ENCODE measurements at regions not wholly inside any gene's neighbourhood (a gene's known extent, or its start where the extent isn't known, plus 50 kb on each side); places are given as distances from the start of the nearest gene placed in this dataset.

- ChIA-PET CTCF (interaction anchor here (0.9 to 1.1 kb wide), 3 partner anchors 81 to 328 kb away, joined by 3 to 4 read pairs (median 4); no protein-coding TSS in a partner anchor), POLR2A (interaction anchor here (1.1 to 1.3 kb wide), 2 partner anchors 80 to 96 kb away, joined by 3 to 5 read pairs; no protein-coding TSS in a partner anchor)
- Mint-ChIP-seq H3K9me3 (no peaks in the 10 kb centered on the region), H3K36me3 (ENCODE audit: low read depth) (no peaks in the 10 kb centered on the region), H3K27ac (no peak overlapping the region), H3K27me3 (no peaks in the 10 kb centered on the region), H3K4me1 (ENCODE audit: low read depth) (peaks cover 75% of the 10 kb centered on the region), H3K4me3 (no peak overlapping the region)
- intact Hi-C loops (cut with DNase I, micrococcal nuclease) = loop anchor here in 1 of 2 experiments (10.0 kb wide), 1 partner anchor 49 kb away; no protein-coding TSS in a partner anchor
- no peak overlapping the region for H3K4me3 ChIP-seq (ENCODE audit: low read length)
- no peak for TF ChIP-seq CTCF (IDR thresholded peaks at IDR 0.05)
- peak in 2 of 14 experiments; percentile 15 to 33 for DNase-seq
- no peak overlapping the region for H3K27ac ChIP-seq (ENCODE audit: low read depth in 1 of 2, low read length in 2 of 2)
- ATAC-seq (ENCODE audit: poor library complexity) = no peak
- H3K4me1 ChIP-seq (ENCODE audit: insufficient read depth, low read length) = peaks cover 66% of the 10 kb centered on the region
- no peaks in the 10 kb centered on the region for H3K36me3 ChIP-seq (ENCODE audit: insufficient read depth, low read length)
- no peaks in the 10 kb centered on the region for H3K9me3 ChIP-seq (ENCODE audit: control insufficient read depth in 1 of 2, insufficient read depth in 1 of 2, low read length in 2 of 2)
- H3K27me3 ChIP-seq (ENCODE audit: control insufficient read depth in 1 of 2, insufficient read depth in 2 of 2, low read length in 2 of 2) = no peaks in the 10 kb centered on the region
These were observed 61.8 kb downstream of the CXCR4 start for GRCh38 chr2:136055929-136056688.

- peaks cover 77% of the 10 kb centered on the region for H3K4me1 ChIP-seq (ENCODE audit: insufficient read depth, low read length)
- H3K36me3 ChIP-seq (ENCODE audit: insufficient read depth, low read length) = no peaks in the 10 kb centered on the region
- ChIA-PET CTCF (interaction anchor here (0.7 kb wide), 1 partner anchor 193 kb away, joined by 3 read pairs; no protein-coding TSS in a partner anchor), POLR2A (interaction anchor here (1.2 kb wide), 1 partner anchor 9 kb away, joined by 3 read pairs; no protein-coding TSS in a partner anchor)
- Mint-ChIP-seq H3K9me3 (no peaks in the 10 kb centered on the region), H3K36me3 (ENCODE audit: low read depth) (no peaks in the 10 kb centered on the region), H3K4me1 (ENCODE audit: low read depth) (peaks cover 87% of the 10 kb centered on the region), H3K27ac (peak overlapping the region; percentile 60), H3K27me3 (no peaks in the 10 kb centered on the region), H3K4me3 (no peak overlapping the region)
- no peak overlapping the region for H3K27ac ChIP-seq (ENCODE audit: low read depth in 1 of 2, low read length in 2 of 2)
- TF ChIP-seq CTCF (IDR thresholded peaks at IDR 0.05) = no peak
- H3K9me3 ChIP-seq (ENCODE audit: control insufficient read depth in 1 of 2, insufficient read depth in 1 of 2, low read length in 2 of 2) = no peaks in the 10 kb centered on the region
- H3K27me3 ChIP-seq (ENCODE audit: control insufficient read depth in 1 of 2, insufficient read depth in 2 of 2, low read length in 2 of 2) = no peaks in the 10 kb centered on the region
- no peak overlapping the region for H3K4me3 ChIP-seq (ENCODE audit: low read length)
- no peak for ATAC-seq (ENCODE audit: poor library complexity)
- intact Hi-C loops (cut with DNase I, micrococcal nuclease) = loop anchor here (5.0 to 10.0 kb wide), 3 partner anchors 50 to 93 kb away; partner anchors contain the start of gene CXCR4 (in 1 of the 2)
- peak in 1 of 14 experiments; percentile 31 for DNase-seq
These were observed 63.1 kb downstream of the CXCR4 start for GRCh38 chr2:136054856-136055255.

- Histone ChIP-seq H3K9me3 (ENCODE audit: control insufficient read depth in 1 of 2, insufficient read depth in 1 of 2, low read length in 2 of 2) (no peaks in the 10 kb centered on the region), H3K4me1 (ENCODE audit: insufficient read depth, low read length) (peaks cover 79% of the 10 kb centered on the region), H3K4me3 (ENCODE audit: low read length) (no peak overlapping the region), H3K36me3 (ENCODE audit: insufficient read depth, low read length) (no peaks in the 10 kb centered on the region), H3K27ac (ENCODE audit: low read depth in 1 of 2, low read length in 2 of 2) (peak overlapping the region; percentile 23 to 26), H3K27me3 (ENCODE audit: control insufficient read depth in 1 of 2, insufficient read depth in 2 of 2, low read length in 2 of 2) (no peaks in the 10 kb centered on the region)
- ATAC-seq (ENCODE audit: poor library complexity) = no peak
- H3K36me3 Mint-ChIP-seq (ENCODE audit: low read depth) = no peaks in the 10 kb centered on the region
- H3K27ac Mint-ChIP-seq = peak overlapping the region; percentile 76
- no peak for TF ChIP-seq CTCF (IDR thresholded peaks at IDR 0.05)
- H3K4me1 Mint-ChIP-seq (ENCODE audit: low read depth) = peaks cover 83% of the 10 kb centered on the region
- peak overlapping the region; percentile 18 for H3K4me3 Mint-ChIP-seq
- no peaks in the 10 kb centered on the region for H3K27me3 Mint-ChIP-seq
- ChIA-PET CTCF (interaction anchor here (1.6 kb wide), 1 partner anchor 17 kb away, joined by 3 read pairs; no protein-coding TSS in a partner anchor), POLR2A (interaction anchor here (0.6 to 2.1 kb wide), 9 partner anchors 10 to 229 kb away, joined by 3 to 7 read pairs (median 3); partner anchors contain the start of gene DARS1)
- DNase-seq = peak in 4 of 14 experiments; percentile 18 to 52 (median 41)
- H3K9me3 Mint-ChIP-seq = no peaks in the 10 kb centered on the region
- intact Hi-C loops (cut with DNase I, micrococcal nuclease) = loop anchor here (5.0 to 10.0 kb wide), 3 partner anchors 52 to 90 kb away; partner anchors contain the start of gene CXCR4 (in 1 of the 2)
These were observed 65.3 kb downstream of the CXCR4 start for GRCh38 chr2:136052369-136053362.

All from CD4-positive, alpha-beta T cell (primary cell).